Thymus (tissue), 11 donors: ENCODE measurements at regions not wholly inside any gene's neighbourhood (a gene's known extent, or its start where the extent isn't known, plus 50 kb on each side); places are given as distances from the start of the nearest gene placed in this dataset.
"Not testable (repeated sequence)": the region's sequence is repeated elsewhere in the genome, so short reads cannot be mapped to it uniquely, and the experiment has no call there.

Experiments
- DNase-seq, 9 donors: peaks; one replicate each; pipeline ENCODE4 v3.0.0-alpha.2; 2013; ENCODE audit warnings: low spot score in 9 of 9, low read depth in 6 of 9, missing footprints in 1 of 9
- H3K27ac ChIP-seq, 2 donors: one replicate each; pipeline ENCODE4 v1.5.1; 2013; ENCODE audit warnings: control low read depth in 1 of 2, low read depth in 1 of 2, low read length in 1 of 2, mild to moderate bottlenecking in 1 of 2, moderate library complexity in 1 of 2
- H3K27me3 ChIP-seq, 2 donors: one replicate each; pipeline ENCODE4 v1.5.1; 2013; ENCODE audit warnings: low read length in 1 of 2; ENCODE audit not compliant: control insufficient read depth in 2 of 2, insufficient read depth in 1 of 2
- H3K36me3 ChIP-seq, 2 donors: one replicate each; pipeline ENCODE4 v1.5.1; 2013; ENCODE audit warnings: low read length in 1 of 2, mild to moderate bottlenecking in 1 of 2, moderate library complexity in 1 of 2; ENCODE audit not compliant: control insufficient read depth in 2 of 2, insufficient read depth in 2 of 2
- H3K4me1 ChIP-seq, 2 donors: one replicate each; pipeline ENCODE4 v1.5.1; 2013; ENCODE audit warnings: low read length in 2 of 2; ENCODE audit not compliant: control insufficient read depth in 2 of 2, insufficient read depth in 2 of 2
- H3K4me3 ChIP-seq, 2 donors: one replicate each; pipeline ENCODE4 v1.5.1; 2013; ENCODE audit warnings: low read length in 2 of 2, control low read depth in 1 of 2, mild to moderate bottlenecking in 1 of 2
- H3K9me3 ChIP-seq, 2 donors: one replicate each; pipeline ENCODE4 v1.5.1; 2013; ENCODE audit warnings: low read length in 1 of 2, mild to moderate bottlenecking in 1 of 2; ENCODE audit not compliant: control insufficient read depth in 2 of 2, insufficient read depth in 1 of 2
- WGBS: extraction: QIAGEN DNeasy Blood & Tissue Kit; methylation state at CpG from one replicate; pipeline ENCODE4 v1.1.7; 2013; 5-methylcytosine and 5-hydroxymethylcytosine counted together
- donor health status: healthy.

DNA sequence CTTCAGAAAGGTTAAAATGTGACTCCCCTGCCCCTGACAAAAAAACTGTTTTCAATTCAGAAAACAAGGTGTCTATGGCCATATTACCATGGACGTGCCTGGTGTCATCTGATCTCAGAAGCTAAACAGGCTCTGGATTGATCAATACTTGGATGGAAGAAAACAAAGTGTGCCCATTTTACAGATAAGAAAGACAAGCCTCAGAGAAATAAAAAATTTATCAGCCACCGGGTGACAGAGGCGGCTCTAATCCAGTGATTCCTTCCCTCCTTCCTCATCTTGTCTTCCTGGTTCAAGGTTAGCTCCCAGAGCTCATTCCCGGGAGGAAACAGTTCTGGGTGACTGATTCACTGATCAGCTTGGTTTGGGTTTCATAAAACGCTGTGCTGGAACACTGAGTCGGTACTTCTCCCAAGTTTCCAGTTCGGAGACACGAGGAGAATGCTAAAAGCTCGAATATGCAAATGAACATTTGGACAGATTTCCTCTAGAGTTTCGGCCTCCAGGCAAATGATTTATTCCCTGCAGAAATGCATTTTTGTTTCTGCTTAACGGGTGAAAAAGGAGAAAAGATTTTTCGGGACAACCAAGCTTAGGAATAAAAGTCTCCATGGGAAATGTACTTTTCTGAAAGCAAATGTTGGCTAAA, 211.2 kb downstream of the UQCRFS1 start:
- Histone ChIP-seq H3K4me1 (no peaks in the 10 kb centered on the region), H3K27me3 (no peaks in the 10 kb centered on the region), H3K9me3 (no peaks in the 10 kb centered on the region), H3K4me3 (no peak overlapping the region), H3K27ac (no peak overlapping the region), H3K36me3 (no peaks in the 10 kb centered on the region)
- 67% methylated on average over 12 of the region's 12 CpGs for WGBS
- no peak for DNase-seq

DNA sequence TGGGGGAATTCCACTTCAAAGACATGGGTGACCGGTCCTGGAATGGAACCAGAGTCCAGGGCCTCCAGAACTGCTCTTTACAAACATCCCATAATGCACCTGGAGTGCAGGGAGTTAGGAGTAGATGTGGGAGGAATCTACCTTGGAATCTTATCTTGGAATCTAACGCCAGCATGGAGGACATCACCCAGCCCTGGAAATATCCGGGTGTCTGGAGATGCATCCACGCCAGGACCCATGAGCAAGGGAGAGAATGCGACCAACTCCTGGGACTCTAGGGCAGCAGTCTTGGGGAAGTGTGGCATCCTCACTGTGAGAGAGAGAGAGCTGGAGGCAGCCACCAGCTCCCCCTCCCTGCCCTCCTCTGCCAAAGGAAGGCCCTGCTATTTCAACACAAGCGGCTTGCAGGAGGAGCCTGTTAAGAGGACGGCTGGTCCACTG, 211.8 kb downstream of the UQCRFS1 start:
- peaks cover 0 to 2% of the 10 kb centered on the region in 2 donors for H3K9me3 ChIP-seq
- H3K27me3 ChIP-seq = no peaks in the 10 kb centered on the region
- H3K27ac ChIP-seq = no peak overlapping the region
- H3K4me1 ChIP-seq = no peaks in the 10 kb centered on the region
- 68% methylated on average over 7 of the region's 7 CpGs for WGBS
- DNase-seq = no peak
- H3K36me3 ChIP-seq = no peaks in the 10 kb centered on the region
- H3K4me3 ChIP-seq = no peak overlapping the region

DNA sequence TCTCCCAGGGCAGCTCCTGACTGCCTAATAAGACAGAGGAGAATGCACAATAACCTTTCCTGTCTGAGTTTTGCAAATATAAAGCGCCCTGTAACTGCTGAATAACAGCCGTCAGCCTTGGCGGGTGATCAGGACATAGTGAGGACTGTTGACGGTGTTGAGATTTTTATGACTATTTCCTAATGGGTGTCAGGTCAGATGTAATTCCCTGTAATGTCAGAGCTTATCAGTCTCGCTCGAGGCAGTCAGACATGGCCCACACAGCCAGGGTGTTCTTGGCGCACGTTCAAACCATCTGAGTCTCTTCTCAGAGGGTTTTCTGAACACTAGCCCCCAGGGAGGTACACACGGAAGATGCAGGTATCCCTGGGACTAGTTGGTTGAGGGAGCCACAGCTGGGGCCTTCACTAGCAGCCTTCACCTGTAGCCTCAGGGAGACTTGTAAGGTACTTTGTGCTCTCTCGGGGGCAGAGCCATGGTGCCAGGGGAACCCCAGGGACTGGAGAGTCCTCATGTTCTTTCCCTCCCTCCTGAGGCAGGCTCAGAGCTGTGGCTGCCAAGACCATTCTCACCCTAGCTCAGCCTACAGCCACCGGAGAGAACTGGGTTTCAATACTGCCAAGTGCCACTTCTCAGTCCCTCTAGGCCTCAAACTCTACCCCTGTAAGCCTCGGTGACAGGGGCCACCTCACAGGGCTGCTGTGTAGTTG, 213.1 kb downstream of the UQCRFS1 start:
- H3K4me3 ChIP-seq = no peak overlapping the region
- H3K36me3 ChIP-seq = no peaks in the 10 kb centered on the region
- no peak overlapping the region for H3K27ac ChIP-seq
- peaks cover 0 to 4% of the 10 kb centered on the region in 2 donors for H3K9me3 ChIP-seq
- H3K4me1 ChIP-seq = no peaks in the 10 kb centered on the region
- 93% methylated on average over 12 of the region's 12 CpGs for WGBS
- no peaks in the 10 kb centered on the region for H3K27me3 ChIP-seq
- no peak for DNase-seq

DNA sequence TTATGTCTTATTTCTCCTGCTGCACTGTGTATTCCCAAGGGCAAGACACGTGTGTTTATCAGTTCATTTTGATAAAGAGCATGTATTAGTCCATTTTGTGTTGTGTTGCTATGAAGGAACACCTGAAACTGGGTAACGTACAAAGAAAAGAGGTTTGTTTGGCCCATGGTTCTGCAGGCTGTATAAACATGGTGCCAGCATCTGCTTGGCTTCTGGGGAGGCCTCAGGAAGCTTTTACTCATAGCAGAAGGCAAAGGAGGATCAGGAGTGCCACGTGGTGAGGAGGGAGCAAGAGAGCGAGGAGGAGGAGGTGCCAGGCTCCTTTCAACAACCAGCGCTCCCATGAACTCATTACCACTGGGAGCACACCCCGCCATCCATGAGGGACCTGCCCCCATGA, 214.0 kb downstream of the UQCRFS1 start:
- WGBS = 88% methylated on average over 6 of the region's 6 CpGs
- H3K27ac ChIP-seq = no peak overlapping the region
- no peaks in the 10 kb centered on the region for H3K27me3 ChIP-seq
- H3K9me3 ChIP-seq = peaks cover 0 to 7% of the 10 kb centered on the region in 2 donors
- H3K4me3 ChIP-seq = no peak overlapping the region
- H3K4me1 ChIP-seq = no peaks in the 10 kb centered on the region
- H3K36me3 ChIP-seq = no peaks in the 10 kb centered on the region
- no peak for DNase-seq

DNA sequence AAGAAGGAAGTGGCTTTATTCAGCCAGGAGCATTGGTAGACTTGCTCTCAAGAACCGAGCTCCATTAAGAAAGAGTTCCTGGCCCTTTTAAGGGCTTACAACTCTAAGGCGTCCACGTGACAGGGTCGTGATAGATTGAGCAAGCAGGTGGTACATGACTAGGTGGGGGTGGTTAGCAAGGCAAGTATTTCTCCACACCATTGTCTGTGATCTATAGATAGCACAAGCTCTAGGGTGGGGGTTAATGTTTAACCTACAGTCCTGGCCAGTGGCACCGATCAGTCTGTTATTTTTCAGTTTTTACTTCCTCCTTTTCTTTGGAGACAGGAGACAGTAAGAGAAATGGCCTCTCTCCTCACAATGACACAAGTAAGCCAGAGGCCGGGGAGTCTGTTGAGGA, 215.1 kb downstream of the UQCRFS1 start:
- H3K4me1 ChIP-seq, H3K4me3 ChIP-seq, DNase-seq, H3K27ac ChIP-seq, H3K9me3 ChIP-seq, H3K36me3 ChIP-seq, H3K27me3 ChIP-seq: not testable (repeated sequence)
- 88% methylated on average over 6 of the region's 6 CpGs for WGBS

DNA sequence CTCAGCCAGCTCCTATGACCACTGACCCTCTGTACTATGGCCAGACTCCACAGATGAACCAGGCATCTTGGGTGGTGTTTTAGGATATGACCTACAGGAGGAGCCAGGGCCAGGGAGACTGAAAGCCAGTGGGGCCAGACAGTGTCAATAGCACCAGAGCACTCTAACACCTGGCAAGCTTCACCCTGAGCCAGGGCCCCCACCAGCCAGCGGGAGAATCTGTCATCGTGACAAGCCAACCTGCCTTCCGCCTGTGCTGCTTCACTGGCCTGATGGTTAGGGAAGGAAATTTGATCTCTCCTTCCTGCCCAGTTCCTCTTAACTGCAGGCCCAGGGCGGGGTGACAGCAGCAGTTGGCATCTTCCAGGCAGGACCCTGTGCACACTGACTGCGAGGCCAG, 222.4 kb downstream of the UQCRFS1 start:
- H3K4me3 ChIP-seq = no peak overlapping the region
- DNase-seq = no peak
- no peaks in the 10 kb centered on the region for H3K27me3 ChIP-seq
- 36% methylated on average over 5 of the region's 5 CpGs for WGBS
- H3K4me1 ChIP-seq = no peaks in the 10 kb centered on the region
- H3K36me3 ChIP-seq = no peaks in the 10 kb centered on the region
- H3K27ac ChIP-seq = no peak overlapping the region
- peaks cover 0 to 4% of the 10 kb centered on the region in 2 donors for H3K9me3 ChIP-seq

DNA sequence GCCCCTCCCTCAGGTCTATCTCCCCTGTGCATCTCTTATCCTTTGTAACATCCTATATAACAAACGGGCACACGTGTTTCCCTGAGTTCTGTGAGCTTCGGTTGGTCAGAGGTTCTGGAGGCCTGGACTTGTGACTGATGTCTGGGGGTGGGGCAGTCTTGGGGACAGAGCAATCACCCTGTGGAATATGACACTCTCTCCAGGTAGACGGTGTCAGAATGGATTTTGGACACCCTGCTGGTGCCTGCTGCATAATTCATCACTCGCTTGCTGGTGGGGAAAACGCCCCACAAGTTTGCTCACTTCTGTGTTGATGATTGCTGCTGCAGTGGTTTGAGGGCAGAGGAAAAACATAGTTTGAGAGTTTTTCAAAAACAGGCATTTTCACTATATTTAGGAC, 223.2 kb downstream of the UQCRFS1 start:
- no peaks in the 10 kb centered on the region for H3K27me3 ChIP-seq
- H3K36me3 ChIP-seq = no peaks in the 10 kb centered on the region
- WGBS = 74% methylated on average over 6 of the region's 6 CpGs
- H3K27ac ChIP-seq = no peak overlapping the region
- H3K9me3 ChIP-seq = peaks cover 0 to 2% of the 10 kb centered on the region in 2 donors
- no peak for DNase-seq
- no peak overlapping the region for H3K4me3 ChIP-seq
- no peaks in the 10 kb centered on the region for H3K4me1 ChIP-seq

DNA sequence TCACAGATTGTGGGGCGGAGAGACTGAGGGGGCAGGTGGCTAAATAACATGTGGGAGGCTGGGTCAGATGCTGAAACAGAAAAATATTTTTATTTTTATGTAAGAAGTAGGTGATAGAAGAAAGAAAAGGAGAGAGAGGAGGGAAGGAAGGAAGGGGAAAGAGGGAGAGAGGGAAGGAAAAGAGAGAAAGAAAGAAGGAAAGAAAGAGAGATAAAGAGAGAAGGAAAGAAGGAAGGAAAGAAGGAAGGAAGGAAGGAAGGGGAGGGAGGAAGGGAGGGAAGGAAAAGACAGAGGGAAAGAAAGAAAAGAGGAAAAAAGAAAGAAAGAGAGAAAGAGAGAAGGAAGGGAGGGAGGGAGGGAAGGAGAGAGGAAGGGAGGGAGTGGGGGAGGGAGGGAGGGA, 224.9 kb downstream of the UQCRFS1 start:
- Histone ChIP-seq H3K4me3 (no peak overlapping the region), H3K36me3 (no peaks in the 10 kb centered on the region), H3K27ac (no peak overlapping the region), H3K4me1 (no peaks in the 10 kb centered on the region), H3K27me3 (no peaks in the 10 kb centered on the region), H3K9me3 (no peaks in the 10 kb centered on the region)
- no peak for DNase-seq
- 99% methylated on average over 1 of the region's 1 CpG for WGBS

DNA sequence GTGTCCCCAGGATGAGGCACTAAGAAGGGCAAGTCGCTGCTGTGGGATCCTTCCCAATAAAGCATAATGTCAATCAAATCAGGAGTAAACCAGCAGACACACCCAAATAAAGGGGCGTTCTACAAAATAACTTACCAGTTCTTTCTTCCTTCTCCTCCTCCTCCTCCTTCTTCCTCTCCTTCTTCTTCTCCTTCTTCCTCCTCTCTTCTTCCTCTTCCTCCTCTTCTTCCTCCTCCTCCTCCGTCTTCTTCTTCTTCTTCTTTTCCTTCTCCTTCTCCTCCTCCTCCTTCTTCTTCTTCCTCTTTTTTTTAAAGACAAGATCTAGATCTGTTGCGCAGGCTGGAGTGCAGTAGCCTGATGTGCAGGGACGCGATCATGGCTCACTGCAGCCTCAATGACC, 225.8 kb downstream of the UQCRFS1 start:
- no peaks in the 10 kb centered on the region for H3K36me3 ChIP-seq
- no peaks in the 10 kb centered on the region for H3K9me3 ChIP-seq
- H3K27me3 ChIP-seq = no peaks in the 10 kb centered on the region
- no peaks in the 10 kb centered on the region for H3K4me1 ChIP-seq
- no peak overlapping the region for H3K27ac ChIP-seq
- DNase-seq = no peak
- no peak overlapping the region for H3K4me3 ChIP-seq
- 77% methylated on average over 6 of the region's 6 CpGs for WGBS
